ENCODE measurements at regions not wholly inside any gene's neighbourhood (a gene's known extent, or its start where the extent isn't known, plus 50 kb on each side); places are given as distances from the start of the nearest gene placed in this dataset.

DNA sequence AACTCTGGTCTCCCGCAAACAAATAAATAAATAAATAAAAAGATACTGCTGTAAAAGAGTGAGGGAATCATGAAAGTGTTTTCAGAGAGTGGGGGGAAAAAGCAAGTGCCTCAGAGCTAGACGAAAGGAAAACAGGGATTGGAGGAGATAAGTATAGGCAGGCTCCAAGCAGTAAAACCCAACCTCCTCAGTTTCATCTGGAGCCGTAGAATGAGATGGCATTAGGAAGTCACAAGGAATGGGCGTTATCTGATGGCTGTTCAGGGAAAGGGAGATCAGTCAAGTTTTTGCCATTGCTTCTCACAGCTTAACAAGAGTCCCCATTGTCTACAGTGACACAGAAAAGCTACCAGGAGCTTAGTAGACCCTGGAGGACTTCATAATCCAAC, 451.5 kb upstream of the PPP2R3A start:
- ATAC-seq (ENCODE audit: poor library complexity): no peak
- DNase-seq: no peak
- intact Hi-C loops (cut with DNase I): no loop called here

DNA sequence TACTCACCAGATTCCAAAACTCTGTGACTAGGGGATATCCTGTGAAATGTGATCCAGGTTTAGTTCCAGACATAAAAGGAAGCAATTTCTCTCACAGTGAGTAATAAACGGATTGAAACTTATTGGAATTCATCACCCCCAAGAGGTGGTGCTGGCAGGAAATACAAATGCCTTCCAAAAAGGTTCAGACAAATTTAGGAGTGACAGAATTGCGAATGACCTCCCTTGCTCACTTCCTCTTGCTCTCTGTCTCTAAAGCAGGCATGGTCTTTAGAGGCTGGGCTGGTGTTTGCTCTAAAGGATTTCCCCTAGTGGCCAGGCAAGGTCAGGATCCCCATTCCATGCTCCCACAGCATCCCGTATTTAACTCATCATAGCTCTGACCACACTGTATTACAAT, 449.4 kb upstream of the PPP2R3A start:
- DNase-seq (no peak), ATAC-seq (ENCODE audit: poor library complexity) (no peak)
- intact Hi-C loops (cut with DNase I): no loop called here

DNA sequence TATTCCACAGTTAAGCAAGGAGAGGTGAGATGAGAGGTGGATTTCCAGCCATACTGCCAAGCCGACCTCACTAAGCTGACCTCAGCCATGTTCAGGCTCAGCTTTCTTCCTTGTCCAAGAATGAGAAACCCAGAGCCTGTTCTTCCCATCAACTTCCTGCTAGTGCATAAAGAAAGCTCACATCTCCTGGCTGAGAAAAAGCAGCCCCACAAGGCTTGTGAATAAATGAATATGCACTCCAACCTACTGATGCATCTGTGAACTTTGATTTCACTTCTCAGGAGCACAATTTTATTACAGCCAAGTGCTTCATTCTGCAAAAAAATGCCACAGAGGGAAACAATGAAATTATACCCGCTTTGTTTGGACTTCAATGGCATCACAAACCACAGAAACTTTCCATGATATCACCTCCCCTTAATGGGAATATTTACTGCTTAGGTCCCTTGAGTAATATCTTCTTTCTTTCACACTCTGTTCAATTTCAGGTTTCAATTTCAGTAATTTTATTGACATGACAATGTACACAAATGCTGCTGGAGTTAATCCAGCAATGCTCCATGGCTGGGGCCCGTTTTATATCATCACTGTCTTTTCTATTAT, 437.0 kb upstream of the PPP2R3A start:
- intact Hi-C loops (cut with DNase I): no loop called here
- ATAC-seq (ENCODE audit: poor library complexity) (no peak), DNase-seq (no peak)

DNA sequence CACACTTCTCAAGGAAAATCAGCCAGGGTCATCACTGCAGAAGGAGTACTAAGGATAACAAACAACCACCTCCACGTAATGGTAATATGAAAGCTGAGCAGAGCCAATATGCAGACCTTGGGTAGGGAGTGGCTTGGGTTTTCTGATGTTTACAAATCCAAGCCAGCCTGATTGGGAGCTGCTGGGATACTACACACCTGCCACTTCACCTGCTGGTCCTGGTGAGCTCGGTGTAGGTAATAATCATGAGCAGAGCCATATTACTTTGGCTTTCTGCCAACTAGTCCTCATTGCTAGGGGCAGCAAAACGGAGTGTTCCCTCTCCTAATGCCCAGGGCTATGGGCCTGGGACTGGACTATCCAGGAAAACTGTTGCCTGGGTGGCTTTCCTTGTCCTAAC, 433.5 kb upstream of the PPP2R3A start:
- intact Hi-C loops (cut with DNase I): no loop called here
- DNase-seq: no peak
- no peak for ATAC-seq (ENCODE audit: poor library complexity)

DNA sequence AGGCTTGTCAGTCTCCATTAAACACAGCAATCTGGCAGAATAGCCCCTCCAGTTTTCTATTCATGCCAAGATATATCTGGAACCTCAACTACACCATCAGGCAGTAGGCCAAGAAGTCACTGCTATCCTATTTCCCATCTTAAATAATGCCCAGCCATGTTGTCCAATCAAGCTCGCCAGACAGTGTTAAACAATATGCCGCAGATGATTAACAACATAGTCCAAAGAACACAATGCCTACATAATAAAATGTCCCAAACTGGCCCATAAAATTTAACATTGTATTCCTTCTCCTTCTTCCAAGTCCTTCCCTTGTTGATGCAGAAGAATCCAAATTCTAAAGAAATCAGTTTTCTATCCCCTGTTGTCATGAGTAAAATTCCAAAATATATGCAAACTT, 427.4 kb upstream of the PPP2R3A start:
- no peak for DNase-seq
- intact Hi-C loops (cut with DNase I): no loop called here
- no peak for ATAC-seq (ENCODE audit: poor library complexity)

DNA sequence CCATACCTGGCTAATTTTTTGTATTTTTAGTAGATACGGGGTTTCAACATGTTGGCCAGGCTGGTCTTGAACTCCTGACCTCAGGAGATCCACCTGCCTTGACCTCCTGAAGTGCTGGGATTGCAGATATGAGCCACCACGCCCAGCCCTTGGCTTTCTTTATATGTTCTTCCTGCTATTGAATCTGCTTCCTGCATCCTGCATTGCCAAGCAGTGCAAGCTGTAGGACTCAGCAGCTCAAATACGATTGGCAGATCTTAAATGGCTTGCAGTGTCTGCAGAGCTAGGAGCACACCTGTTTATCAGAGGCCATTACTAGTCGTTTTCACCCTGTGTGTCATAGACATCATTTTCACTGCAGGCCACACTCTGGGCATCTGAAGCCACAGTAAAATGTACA, 426.2 kb upstream of the PPP2R3A start:
- ATAC-seq (ENCODE audit: poor library complexity) (no peak), DNase-seq (no peak)
- intact Hi-C loops (cut with DNase I): no loop called here

DNA sequence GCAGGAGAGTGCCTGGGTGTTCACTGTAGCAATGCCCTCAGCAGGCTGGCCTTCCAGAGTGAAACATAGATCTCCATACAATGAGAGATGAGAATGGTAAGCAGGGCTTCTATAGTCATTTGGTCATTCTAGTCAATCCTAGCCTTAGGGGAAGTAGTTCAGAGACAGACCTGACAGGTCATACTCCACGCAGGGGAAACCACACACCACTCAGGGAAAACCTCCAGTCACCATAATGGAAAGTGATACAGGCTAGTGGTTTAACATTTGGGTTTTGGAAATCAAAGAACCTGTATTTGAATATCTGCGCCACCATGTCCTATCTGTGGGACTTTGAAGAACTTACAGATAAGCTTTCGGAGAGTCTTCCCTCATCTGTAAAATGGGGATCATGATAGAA, 425.7 kb upstream of the PPP2R3A start:
- ATAC-seq (ENCODE audit: poor library complexity) (no peak), DNase-seq (no peak)
- intact Hi-C loops (cut with DNase I): no loop called here

DNA sequence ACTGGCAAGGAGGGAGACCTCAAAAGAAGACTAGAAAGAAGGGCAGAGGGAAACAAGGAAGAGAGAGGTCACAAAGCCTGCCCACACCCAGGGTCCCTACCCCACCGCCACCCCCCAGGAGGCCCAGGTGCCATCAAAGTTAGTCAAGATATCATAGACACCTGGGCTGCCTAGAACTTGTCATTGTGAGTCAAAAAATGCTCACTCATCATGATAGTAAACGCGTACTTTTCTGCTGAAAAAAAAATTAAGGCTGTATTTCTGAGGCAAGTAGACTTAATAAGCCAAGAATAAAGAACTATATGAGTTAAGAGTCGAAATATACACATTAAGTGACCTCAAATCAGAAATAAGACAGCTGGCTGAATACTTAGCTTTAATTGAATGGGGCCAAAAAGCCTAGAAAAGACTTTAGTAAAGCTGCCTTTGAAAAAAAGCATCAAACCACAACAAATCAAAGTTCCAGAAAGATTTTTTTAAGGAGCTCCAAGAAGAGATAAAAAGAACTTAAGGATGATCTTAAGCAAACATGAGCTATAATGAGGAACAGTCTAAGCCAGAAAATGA, 415.5 kb upstream of the PPP2R3A start:
- no peak for ATAC-seq (ENCODE audit: poor library complexity)
- intact Hi-C loops (cut with DNase I): no loop called here
- DNase-seq: no peak

DNA sequence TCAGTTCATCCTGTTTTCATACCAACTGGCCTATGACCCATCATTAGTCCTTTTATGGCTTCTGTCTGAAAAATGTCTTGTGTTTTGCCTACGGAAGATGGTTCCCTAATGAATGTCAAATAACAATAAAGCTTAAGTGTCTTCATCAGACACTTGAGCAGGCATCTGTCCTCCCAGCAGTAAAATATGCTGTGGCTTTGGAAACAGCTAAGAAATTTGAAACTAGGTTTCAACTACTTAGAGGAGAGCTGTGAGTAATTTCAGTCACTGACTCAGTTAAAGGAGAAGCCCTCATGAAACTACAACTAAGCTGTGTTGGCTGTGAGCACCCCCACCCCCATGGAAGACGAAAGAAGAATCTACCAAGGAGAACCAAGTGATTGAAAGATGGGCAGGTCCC, 409.4 kb upstream of the PPP2R3A start:
- ATAC-seq (ENCODE audit: poor library complexity) (no peak), DNase-seq (no peak)
- intact Hi-C loops (cut with DNase I): no loop called here

DNA sequence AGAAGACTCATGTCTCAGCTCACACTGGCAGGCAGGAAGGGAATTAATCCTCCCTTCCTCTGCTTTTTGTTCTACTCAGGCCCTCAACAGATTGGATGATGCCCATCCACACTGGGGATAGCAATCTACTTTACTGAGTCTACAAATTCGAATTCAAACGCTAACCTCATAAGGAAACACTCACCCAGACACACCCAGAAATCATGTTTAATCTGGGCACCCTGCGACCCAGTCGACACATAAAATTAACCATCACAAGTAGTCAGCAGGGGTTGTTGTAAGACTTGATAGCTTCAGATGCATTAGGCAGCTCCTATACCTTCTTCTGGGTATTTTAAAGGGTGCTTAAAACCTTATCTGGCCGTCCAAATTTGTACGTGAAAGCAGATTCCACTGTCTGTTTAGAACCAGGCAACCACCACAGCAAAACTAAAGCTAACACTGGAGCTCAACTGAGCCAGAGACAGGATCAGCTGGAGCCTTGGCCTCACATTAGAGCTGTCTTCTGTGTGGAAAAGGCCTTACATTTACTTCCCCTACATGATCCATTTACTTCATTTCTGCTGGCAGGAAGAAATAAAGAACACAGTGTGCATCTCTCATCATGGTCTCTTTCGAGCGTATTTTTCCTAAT, 407.3 kb upstream of the PPP2R3A start:
- ATAC-seq (ENCODE audit: poor library complexity) (no peak), DNase-seq (no peak)
- intact Hi-C loops (cut with DNase I): no loop called here

DNA sequence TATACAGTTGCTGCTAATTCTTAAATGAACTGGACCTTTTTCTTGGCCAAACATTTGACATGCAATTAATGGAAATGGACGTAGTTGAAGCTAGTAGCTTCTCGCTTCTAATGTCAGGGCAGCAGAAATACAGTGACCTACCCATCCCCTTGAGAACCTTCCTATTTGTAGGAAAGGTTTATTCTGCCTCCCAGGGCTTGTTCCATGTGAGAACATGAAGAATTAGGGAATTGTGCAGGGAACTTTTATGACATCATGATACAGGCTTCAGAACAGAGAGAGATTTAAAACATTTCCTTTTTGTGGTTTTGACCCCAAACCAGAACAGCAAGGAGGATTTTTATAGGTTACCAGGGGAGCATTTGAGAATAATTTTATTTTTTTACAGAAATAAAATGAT, 406.6 kb upstream of the PPP2R3A start:
- DNase-seq (no peak), ATAC-seq (ENCODE audit: poor library complexity) (no peak)
- intact Hi-C loops (cut with DNase I): no loop called here

DNA sequence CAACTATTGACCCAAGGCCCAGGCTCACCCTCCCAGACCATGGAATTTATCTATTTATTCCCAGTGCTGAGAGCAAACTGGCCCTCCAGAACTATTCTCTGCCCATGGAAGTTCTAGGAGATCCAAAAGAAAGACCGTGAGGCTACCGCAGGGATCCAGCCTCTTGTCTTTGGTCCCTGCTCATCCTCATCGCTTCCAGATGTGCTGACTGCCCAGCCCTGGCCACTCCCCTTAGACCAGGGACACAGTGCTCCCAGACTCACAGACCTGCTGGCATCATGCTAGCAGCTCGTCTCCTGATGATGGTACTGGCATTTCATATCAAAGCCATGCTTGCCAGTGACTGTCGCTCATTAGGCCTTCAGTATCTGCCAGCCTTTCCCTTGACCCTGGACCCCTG, 405.7 kb upstream of the PPP2R3A start:
- ATAC-seq (ENCODE audit: poor library complexity) (no peak), DNase-seq (no peak)
- intact Hi-C loops (cut with DNase I): no loop called here

DNA sequence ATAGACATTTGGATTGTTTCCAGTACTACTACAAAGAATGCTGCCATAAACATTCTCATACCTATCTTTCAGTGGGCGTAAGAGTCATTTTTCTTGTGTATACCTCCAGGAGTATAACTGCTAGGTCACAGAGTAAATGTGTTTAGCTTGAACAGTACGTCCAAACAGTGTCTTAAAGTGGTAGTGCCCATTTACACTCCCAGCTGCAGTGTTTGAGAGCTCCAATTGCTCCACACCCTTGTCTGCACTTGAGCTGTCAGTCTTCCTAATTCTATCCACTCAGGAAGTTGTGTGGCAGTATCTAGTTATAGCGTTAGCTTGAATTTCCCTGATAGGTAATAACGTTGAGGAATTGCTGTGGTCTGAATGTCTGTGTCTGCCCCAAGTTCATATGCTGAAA, 404.7 kb upstream of the PPP2R3A start:
- ATAC-seq (ENCODE audit: poor library complexity) (no peak), DNase-seq (no peak)
- intact Hi-C loops (cut with DNase I): no loop called here

DNA sequence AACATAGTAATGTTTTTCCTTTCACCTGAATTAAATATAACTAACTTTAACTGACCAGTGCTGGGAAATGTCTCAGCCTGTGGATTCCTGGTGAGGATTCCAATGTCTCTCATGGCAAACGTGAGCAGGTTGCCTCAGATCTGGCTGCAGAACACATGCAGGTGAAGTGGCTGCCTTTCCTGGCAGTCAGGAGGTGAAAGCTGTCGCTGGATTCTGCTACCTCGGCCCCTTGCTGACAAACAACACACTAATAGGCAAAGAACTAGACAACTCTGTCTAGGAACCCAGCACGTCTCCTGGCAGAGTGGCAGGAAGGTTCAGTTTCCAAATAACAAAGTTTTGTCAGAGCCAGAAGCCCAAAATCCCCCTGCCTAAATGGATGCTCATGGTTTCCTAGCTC, 400.8 kb upstream of the PPP2R3A start:
- ATAC-seq (ENCODE audit: poor library complexity) (no peak), DNase-seq (no peak)
- intact Hi-C loops (cut with DNase I): no loop called here

DNA sequence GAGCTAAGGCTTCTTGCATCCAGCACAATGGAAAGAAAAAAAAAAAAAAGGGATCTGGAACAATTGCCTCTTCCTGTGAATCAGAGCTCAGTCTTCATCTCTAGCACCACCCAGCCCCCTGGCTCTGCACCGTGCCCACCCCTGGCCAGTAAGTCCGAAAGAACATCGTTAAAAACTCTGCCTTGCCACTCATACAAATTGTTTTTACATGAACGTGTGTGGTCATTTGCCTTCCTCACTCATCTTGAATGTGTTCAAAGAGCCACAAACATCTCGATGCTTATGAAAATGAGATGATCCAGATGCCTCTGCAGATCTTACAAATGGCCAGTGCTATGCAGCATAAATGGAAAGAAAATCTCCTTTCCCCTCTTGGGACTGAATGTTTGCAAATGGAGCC, 400.0 kb upstream of the PPP2R3A start:
- intact Hi-C loops (cut with DNase I): no loop called here
- DNase-seq: no peak
- no peak for ATAC-seq (ENCODE audit: poor library complexity)

DNA sequence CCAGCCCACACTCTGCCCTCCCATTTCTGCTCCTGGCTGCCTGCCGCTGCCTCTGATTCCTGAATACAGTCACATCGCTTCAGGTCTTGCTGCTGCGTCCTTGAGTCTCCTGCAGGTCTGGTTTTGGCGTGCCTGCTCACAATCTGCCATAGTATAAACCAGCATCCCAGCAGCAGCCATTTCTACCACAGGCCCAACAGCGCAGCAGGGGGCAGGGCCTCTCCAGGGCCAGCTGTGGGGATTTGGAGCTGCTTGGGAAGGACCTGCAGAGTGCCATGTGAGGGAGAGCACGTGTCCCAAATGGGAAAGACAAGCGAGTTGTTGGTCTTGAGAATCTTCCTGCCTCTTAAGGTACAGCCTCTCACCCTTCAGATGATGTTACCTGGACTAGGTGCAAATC, 398.3 kb upstream of the PPP2R3A start:
- no peak for DNase-seq
- no peak for ATAC-seq (ENCODE audit: poor library complexity)
- intact Hi-C loops (cut with DNase I): no loop called here

DNA sequence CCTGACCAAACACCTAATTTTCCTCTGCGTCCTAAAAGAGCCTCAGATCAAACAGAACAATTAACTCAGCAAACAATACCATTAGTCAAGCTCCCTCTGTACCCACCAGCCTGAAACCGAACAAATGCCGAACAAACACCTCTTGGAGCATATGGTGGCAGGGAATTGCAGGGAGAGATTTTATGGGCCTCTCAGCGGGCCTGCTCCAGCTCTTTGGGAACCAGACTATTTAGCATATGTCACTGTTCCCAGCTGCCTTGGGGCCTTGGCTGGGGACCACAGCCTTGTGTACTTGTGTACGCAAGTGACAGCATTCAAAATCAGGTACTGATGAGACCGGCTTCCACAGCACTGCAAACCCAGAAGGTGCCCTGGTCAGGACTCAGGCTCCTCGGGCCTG, 388.8 kb upstream of the PPP2R3A start:
- intact Hi-C loops (cut with DNase I): no loop called here
- ATAC-seq (ENCODE audit: poor library complexity): no peak
- DNase-seq: no peak

DNA sequence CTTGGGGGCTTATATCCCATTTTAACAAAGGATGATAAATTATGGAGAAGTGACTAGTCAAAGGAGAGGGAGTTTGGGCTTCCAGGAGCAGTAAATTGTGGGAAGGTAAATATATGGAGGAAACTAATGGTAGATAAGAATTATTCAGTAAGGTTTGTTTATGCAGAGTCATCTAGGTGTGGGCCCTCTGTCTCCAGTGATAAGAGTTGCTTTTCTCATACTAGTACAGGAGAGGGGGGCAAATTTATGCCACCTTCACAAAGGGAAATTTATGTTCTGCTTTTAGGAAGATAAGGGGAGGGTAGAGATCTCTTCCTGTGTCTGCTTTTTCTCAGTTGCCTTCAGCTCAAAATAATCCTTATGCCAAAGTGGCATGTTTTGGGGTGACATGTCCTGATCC, 383.7 kb upstream of the PPP2R3A start:
- intact Hi-C loops (cut with DNase I): no loop called here
- DNase-seq (no peak), ATAC-seq (ENCODE audit: poor library complexity) (no peak)

DNA sequence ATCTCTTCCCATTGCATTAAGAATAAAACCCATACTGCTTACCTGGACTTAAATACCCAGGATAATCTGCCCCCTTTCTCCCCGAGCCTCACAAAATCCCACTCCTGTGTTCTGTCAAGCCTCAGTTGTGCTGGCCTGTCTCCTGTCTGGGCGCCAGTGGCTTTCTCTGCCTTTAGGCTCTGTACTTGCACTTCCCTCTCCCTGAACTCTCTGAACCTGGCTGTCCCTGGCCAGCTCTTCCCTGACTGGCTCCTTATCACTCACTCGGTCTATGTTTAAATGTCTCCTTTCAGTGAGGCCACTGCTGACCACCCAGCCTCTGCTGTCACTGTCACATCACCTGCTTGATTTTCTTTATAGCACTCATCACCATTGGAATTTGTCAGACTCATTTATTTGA, 382.7 kb upstream of the PPP2R3A start:
- DNase-seq (no peak), ATAC-seq (ENCODE audit: poor library complexity) (no peak)
- intact Hi-C loops (cut with DNase I): no loop called here

DNA sequence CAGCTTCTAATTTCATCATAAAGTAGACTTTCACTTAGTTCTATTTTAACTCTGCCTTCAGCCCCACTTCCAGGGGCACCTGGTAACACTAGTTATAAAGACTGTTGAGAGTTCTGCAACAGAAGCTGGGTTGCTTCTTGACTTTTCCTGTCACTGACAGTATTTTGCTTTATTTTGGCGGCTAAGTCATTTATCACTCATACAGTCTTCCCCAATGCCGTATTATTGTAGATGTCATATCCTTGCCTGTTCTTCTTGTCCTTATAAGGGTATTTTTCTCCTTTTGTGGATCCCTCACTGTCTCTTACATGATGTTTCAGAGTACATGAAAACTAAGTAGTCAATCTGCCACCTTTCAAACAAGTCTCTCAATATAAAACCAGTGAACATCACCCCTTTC, 369.0 kb upstream of the PPP2R3A start:
- ATAC-seq (ENCODE audit: poor library complexity): no peak
- intact Hi-C loops (cut with DNase I): no loop called here

DNA sequence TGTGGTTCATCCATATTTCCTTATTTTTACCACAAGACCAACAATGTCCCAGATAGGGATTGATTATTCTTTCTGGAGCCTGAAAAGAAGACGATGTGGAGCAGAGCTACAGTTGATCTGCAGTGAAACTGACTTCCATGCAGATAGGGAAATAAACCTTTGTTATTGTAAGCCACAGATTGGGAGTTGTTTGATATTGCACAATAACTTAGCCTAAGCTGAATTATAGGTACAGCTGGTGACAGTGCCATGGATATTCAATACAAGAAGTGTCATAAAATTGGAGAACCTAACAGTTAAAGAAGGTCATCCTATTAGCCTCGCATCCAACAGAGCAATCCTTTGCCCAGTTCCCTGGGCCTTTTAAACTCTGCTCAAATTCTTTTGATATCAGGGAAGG, 367.7 kb upstream of the PPP2R3A start:
- DNase-seq: no peak
- no peak for ATAC-seq (ENCODE audit: poor library complexity)
- intact Hi-C loops (cut with DNase I): no loop called here

More for the DNA sequence above, 369.0 kb upstream of the PPP2R3A start:
- DNase-seq: no peak
